ENCODE measurements at regions not wholly inside any gene's neighbourhood (a gene's known extent, or its start where the extent isn't known, plus 50 kb on each side); places are given as distances from the start of the nearest gene placed in this dataset.

DNA sequence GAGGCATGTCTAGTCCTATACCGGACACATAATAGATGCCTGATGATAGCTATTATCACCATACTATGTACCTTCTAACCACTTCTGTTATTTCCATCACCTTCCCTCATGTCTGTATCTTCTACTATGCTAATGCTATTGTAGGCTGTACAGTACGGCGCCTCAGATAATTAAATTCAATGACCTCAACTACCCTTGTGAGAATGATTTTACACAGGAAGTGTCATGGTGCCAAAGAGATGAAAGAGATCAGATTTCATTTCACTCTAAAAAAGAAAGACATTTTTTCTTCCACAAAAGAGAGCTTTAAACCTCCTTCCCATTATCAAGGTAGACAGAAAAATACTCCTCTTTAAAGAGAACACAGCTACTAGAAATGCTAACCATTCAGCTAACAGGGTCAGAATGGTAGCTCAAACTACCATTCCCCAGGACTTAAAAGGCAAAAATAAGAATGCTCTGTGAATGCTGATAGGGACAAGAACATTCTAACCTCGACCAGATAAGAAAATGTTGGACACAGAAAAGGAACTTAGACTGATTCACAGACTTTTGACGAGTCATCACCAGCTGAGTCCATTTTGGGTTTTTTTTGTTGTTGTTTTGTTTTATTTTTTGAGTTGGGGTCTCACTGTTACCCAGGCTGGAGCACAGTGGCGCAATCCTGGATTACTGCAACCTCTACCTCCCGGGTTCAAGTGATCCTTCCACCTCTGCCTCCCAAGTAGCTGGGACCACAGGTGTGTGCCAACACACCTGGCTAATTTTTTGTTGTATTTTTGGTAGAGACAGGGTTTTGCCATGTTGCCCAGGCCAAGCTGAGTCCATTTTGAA, 99.2 kb upstream of the RAPGEF2 start:
- Histone ChIP-seq H3K4me3 (no peak overlapping the region), H3K9me3 (no peaks in the 10 kb centered on the region), H3K27me3 (replicated peaks; ENCODE audit: insufficient read depth) (no peaks in the 10 kb centered on the region), H3K4me1 (ENCODE audit: control insufficient read depth in 1 of 2, low read depth in 2 of 2) (no peaks in the 10 kb centered on the region), H3K27ac (no peak overlapping the region), H3K36me3 (no peaks in the 10 kb centered on the region)
- no peak for ATAC-seq (ENCODE audit: insufficient number of reproducible peaks, low FRiP score, low read depth)
- DNase-seq (ENCODE audit: low spot score), result no peak
- TF ChIP-seq, protein P1, sequence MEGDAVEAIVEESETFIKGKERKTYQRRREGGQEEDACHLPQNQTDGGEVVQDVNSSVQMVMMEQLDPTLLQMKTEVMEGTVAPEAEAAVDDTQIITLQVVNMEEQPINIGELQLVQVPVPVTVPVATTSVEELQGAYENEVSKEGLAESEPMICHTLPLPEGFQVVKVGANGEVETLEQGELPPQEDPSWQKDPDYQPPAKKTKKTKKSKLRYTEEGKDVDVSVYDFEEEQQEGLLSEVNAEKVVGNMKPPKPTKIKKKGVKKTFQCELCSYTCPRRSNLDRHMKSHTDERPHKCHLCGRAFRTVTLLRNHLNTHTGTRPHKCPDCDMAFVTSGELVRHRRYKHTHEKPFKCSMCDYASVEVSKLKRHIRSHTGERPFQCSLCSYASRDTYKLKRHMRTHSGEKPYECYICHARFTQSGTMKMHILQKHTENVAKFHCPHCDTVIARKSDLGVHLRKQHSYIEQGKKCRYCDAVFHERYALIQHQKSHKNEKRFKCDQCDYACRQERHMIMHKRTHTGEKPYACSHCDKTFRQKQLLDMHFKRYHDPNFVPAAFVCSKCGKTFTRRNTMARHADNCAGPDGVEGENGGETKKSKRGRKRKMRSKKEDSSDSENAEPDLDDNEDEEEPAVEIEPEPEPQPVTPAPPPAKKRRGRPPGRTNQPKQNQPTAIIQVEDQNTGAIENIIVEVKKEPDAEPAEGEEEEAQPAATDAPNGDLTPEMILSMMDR (IDR thresholded peaks at IDR 0.05), result no peak

DNA sequence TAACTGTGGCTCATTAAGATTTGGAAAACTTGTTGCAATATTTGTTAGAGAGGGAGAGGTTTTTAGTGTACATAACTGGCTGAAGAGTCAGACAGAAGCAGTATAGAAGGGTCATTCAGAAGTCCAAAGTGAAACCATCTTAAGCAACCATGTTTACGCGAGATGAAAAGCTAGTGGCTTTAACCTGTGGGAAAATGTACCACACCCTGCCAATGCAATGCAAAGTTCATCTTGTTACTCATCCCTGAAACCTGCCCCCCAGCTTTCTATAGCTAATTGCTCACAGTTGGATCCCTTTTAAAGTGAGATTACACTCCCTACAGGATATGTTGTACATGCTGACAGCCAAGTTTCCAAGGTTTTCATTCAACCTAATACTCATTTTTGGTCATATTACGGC, 96.7 kb upstream of the RAPGEF2 start:
- no peaks in the 10 kb centered on the region for H3K36me3 ChIP-seq
- H3K27me3 ChIP-seq (replicated peaks; ENCODE audit: insufficient read depth), result no peaks in the 10 kb centered on the region
- peaks cover 0 to 12% of the 10 kb centered on the region in 2 donors for H3K4me1 ChIP-seq (ENCODE audit: control insufficient read depth in 1 of 2, low read depth in 2 of 2)
- H3K27ac ChIP-seq, result no peak overlapping the region
- H3K4me3 ChIP-seq, result no peak overlapping the region
- TF ChIP-seq, protein P1 (IDR thresholded peaks at IDR 0.05), result no peak
- DNase-seq (ENCODE audit: low spot score) (no peak), ATAC-seq (ENCODE audit: insufficient number of reproducible peaks, low FRiP score, low read depth) (no peak)
- no peaks in the 10 kb centered on the region for H3K9me3 ChIP-seq

DNA sequence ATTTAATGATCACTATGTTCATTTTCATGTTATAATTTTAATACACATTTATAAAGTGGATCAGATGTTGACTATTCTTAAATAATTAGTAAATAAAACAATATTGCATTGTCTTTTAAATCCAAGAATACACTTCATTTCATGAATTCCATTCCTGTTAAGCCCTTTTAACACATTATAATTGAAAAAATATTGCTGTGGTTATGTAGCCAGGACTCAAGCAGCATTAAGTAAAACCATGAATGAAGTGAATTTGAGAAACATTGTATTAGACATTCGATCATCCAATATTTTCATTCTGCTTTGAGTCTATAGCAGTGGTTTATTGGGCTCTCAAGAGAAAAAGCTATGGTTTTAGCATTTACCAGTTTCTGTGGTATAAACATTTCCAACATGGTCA, 94.2 kb upstream of the RAPGEF2 start:
- ATAC-seq (ENCODE audit: insufficient number of reproducible peaks, low FRiP score, low read depth) (no peak), DNase-seq (ENCODE audit: low spot score) (no peak)
- TF ChIP-seq, protein P1 (IDR thresholded peaks at IDR 0.05), result no peak
- Histone ChIP-seq H3K27ac (no peak overlapping the region), H3K36me3 (no peaks in the 10 kb centered on the region), H3K9me3 (no peaks in the 10 kb centered on the region), H3K4me1 (ENCODE audit: control insufficient read depth in 1 of 2, low read depth in 2 of 2) (peaks cover 0 to 12% of the 10 kb centered on the region in 2 donors), H3K4me3 (no peak overlapping the region), H3K27me3 (replicated peaks; ENCODE audit: insufficient read depth) (no peaks in the 10 kb centered on the region)

DNA sequence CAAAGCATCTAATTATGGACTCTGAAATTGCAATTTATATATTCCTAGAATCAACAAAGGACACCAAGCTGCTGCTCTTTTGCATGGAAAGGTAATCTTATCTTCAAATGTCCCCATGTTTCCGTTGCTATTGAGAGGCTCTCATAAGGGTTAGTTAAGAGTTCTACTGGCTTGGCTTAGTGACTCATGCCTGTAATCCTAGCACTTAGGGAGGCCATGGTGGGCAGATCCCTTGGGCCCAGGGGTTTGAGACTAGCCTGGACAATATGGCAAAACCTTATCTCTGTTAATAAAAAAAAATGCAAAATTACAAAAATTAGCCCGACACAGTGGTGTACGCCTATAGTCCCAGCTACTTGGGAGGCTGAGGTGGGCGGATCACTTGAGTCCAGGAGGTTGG, 93.4 kb upstream of the RAPGEF2 start:
- no peak overlapping the region for H3K4me3 ChIP-seq
- no peaks in the 10 kb centered on the region for H3K9me3 ChIP-seq
- H3K27me3 ChIP-seq (replicated peaks; ENCODE audit: insufficient read depth), result no peaks in the 10 kb centered on the region
- H3K4me1 ChIP-seq (ENCODE audit: control insufficient read depth in 1 of 2, low read depth in 2 of 2), result peaks cover 0 to 12% of the 10 kb centered on the region in 2 donors
- DNase-seq (ENCODE audit: low spot score), result no peak
- H3K27ac ChIP-seq, result no peak overlapping the region
- TF ChIP-seq, protein P1 (IDR thresholded peaks at IDR 0.05), result no peak
- no peak for ATAC-seq (ENCODE audit: insufficient number of reproducible peaks, low FRiP score, low read depth)
- no peaks in the 10 kb centered on the region for H3K36me3 ChIP-seq

DNA sequence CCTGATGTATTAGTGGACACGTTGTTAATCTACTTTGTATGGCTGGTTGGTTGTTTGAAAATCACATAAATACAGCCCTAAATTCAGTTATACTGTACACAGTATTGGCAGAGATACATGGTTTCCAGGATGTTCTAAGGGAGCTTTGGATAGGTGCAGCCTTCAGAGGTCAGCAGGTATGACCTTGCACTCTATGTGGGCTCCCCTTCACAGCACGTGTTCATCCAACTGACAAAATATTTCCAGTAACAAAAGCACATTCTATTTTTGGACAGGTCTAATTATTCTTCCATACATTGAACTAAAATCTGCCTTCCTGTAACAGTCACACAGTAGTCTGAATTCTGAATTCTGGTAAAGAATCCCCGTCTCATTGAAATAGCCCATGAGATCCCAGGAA, 92.8 kb upstream of the RAPGEF2 start:
- Histone ChIP-seq H3K27ac (no peak overlapping the region), H3K4me1 (ENCODE audit: control insufficient read depth in 1 of 2, low read depth in 2 of 2) (peaks cover 0 to 12% of the 10 kb centered on the region in 2 donors), H3K4me3 (no peak overlapping the region), H3K9me3 (no peaks in the 10 kb centered on the region), H3K36me3 (no peaks in the 10 kb centered on the region), H3K27me3 (replicated peaks; ENCODE audit: insufficient read depth) (no peaks in the 10 kb centered on the region)
- DNase-seq (ENCODE audit: low spot score), result no peak
- no peak for ATAC-seq (ENCODE audit: insufficient number of reproducible peaks, low FRiP score, low read depth)
- TF ChIP-seq, protein P1 (IDR thresholded peaks at IDR 0.05), result no peak

Data from thoracic aorta (tissue), 2 donors.